Neuron (in vitro differentiated cells): ENCODE measurements at regions not wholly inside any gene's neighbourhood (a gene's known extent, or its start where the extent isn't known, plus 50 kb on each side); places are given as distances from the start of the nearest gene placed in this dataset.

Source experiments
- H2AFZ ChIP-seq: one replicate; pipeline ENCODE4 v1.6.1; 2013; ENCODE audit warnings: low read depth, mild to moderate bottlenecking, inconsistent platforms, low read length, moderate library complexity
- H3K27me3 ChIP-seq: one replicate; pipeline ENCODE4 v1.6.1; 2013; ENCODE audit warnings: low read length; ENCODE audit not compliant: insufficient read depth
- H3K36me3 ChIP-seq: one replicate; pipeline ENCODE4 v1.6.1; 2013; ENCODE audit warnings: low read length; ENCODE audit not compliant: insufficient read depth
- H3K4me1 ChIP-seq: one replicate; pipeline ENCODE4 v1.6.1; 2013; ENCODE audit warnings: low read length; ENCODE audit not compliant: insufficient read depth
- H3K4me3 ChIP-seq: 2 replicates; pipeline ENCODE4 v1.5.1; 2013; ENCODE audit warnings: mild to moderate bottlenecking, low read length, moderate library complexity
- H3K9me3 ChIP-seq: one replicate; pipeline ENCODE4 v1.6.1; 2013; ENCODE audit warnings: low read length

GRCh38 chr1:221072214-221072613 lies 193.0 kb downstream of the HLX start:
- H3K36me3 ChIP-seq = no peaks in the 10 kb centered on the region
- no peaks in the 10 kb centered on the region for H3K27me3 ChIP-seq
- H3K9me3 ChIP-seq = no peaks in the 10 kb centered on the region
- H3K4me1 ChIP-seq = no peaks in the 10 kb centered on the region
- H2AFZ ChIP-seq = no peak overlapping the region
- H3K4me3 ChIP-seq = no peak overlapping the region

- Histone ChIP-seq H3K27me3 (no peaks in the 10 kb centered on the region), H3K4me3 (no peak overlapping the region), H3K9me3 (no peaks in the 10 kb centered on the region), H3K36me3 (no peaks in the 10 kb centered on the region), H2AFZ (no peak overlapping the region), H3K4me1 (no peaks in the 10 kb centered on the region)
Observed at GRCh38 chr1:221074332-221074731, 195.1 kb downstream of the HLX start.

DNA sequence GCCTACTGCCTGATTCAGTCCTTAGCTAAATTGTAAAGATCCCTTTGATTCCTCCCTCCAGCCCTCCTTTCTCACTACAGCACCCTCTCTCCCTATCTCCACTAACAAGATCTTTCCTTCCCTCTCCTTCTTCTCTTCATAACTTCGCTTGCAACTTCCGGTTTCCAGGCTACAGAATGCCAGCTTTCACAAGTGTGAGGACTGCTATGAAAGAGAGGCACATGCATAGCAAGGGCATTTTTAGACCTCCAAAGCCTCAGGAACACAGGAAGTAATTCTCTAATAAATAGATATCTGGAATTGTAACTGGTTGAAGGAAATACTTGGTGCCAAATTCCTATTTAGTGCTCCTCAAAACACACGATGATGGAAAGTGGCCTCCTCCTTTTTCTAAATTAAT lies 196.7 kb downstream of the HLX start:
- no peak overlapping the region for H3K4me3 ChIP-seq
- H3K9me3 ChIP-seq = no peaks in the 10 kb centered on the region
- no peaks in the 10 kb centered on the region for H3K4me1 ChIP-seq
- H3K36me3 ChIP-seq = no peaks in the 10 kb centered on the region
- H2AFZ ChIP-seq = no peak overlapping the region
- H3K27me3 ChIP-seq = no peaks in the 10 kb centered on the region

DNA sequence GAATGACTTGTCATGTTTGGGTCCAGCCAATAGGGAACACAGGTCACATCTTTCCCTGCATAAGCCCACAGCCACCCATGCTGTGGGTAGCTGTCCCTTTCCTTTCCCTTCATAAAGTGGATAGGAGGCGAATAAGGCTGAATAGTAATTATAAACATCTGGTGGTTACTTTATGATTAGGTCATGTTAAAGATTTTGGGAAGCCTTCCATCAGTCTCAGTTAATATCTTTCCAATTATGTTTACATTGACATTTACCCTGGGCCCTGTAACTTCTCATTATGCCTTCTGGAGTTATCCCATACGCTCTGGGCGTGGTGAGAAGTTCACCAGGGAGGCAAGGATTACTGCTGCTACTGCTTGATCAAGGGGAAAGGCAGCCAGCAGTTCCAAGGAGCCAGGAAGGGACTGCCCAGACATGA lies 197.2 kb downstream of the HLX start:
- no peak overlapping the region for H2AFZ ChIP-seq
- no peak overlapping the region for H3K4me3 ChIP-seq
- no peaks in the 10 kb centered on the region for H3K4me1 ChIP-seq
- H3K36me3 ChIP-seq = no peaks in the 10 kb centered on the region
- H3K27me3 ChIP-seq = no peaks in the 10 kb centered on the region
- H3K9me3 ChIP-seq = no peaks in the 10 kb centered on the region

DNA sequence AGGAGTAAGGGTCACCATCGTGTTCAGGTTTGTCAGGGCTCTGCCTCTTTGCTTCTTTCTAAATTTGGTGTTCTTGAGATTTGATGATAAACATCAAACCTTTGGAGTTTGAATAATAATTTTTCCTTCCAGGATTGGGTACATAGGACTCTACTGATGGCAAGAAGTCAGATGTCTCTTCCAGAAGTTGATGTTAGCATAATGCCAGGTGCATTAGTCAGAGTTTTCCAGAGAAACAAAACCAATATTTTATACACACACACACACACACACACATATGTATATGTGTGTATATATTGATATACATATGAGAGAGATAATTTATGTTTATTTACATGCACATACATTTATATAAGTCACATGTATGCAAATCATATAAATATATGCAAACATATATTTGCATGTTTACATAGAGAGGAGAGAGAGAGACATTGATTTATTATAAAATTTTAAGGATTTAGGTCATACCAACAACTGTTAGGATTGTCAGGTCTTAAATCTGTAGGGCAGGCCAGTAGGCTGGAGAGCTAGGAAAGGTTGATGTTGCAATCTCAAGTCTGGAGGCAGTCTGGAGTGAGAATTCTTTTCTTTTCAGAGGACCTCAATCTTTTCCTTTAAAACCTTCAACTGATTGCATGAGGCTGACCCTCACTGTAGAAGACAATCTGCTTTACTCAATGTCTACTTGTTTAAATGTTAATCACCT lies 199.2 kb downstream of the HLX start:
- Histone ChIP-seq H3K9me3 (no peaks in the 10 kb centered on the region), H3K4me1 (no peaks in the 10 kb centered on the region), H3K27me3 (no peaks in the 10 kb centered on the region), H3K36me3 (no peaks in the 10 kb centered on the region), H2AFZ (no peak overlapping the region), H3K4me3 (no peak overlapping the region)

GRCh38 chr1:221083902-221084301 lies 204.7 kb downstream of the HLX start:
- no peaks in the 10 kb centered on the region for H3K9me3 ChIP-seq
- no peak overlapping the region for H3K4me3 ChIP-seq
- H2AFZ ChIP-seq = no peak overlapping the region
- H3K36me3 ChIP-seq = no peaks in the 10 kb centered on the region
- no peaks in the 10 kb centered on the region for H3K27me3 ChIP-seq
- no peaks in the 10 kb centered on the region for H3K4me1 ChIP-seq

DNA sequence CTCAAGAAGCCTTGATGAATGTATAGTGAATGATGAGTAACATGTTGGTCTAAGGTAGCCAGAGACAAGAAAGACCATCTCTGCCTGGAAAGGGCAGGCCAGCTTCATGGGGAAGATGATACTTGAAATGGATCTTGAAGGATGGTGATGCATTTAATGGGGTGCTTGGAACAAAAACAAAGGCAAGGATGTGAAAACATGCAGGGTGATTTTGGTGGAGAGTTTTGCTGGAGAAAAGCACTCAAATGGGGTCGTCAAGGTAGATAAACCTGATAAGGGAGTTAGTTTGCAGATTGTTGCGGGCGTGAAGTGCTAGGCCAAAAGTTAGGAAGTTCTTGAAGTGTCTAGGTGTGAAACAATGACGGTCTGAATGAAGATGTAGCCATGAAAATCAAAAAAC lies 205.4 kb downstream of the HLX start:
- Histone ChIP-seq H3K36me3 (no peaks in the 10 kb centered on the region), H3K4me3 (no peak overlapping the region), H2AFZ (no peak overlapping the region), H3K9me3 (no peaks in the 10 kb centered on the region), H3K4me1 (no peaks in the 10 kb centered on the region), H3K27me3 (no peaks in the 10 kb centered on the region)

GRCh38 chr1:221085701-221086375 lies 206.6 kb downstream of the HLX start:
- Histone ChIP-seq H3K36me3 (no peaks in the 10 kb centered on the region), H3K9me3 (no peaks in the 10 kb centered on the region), H2AFZ (no peak overlapping the region), H3K4me1 (no peaks in the 10 kb centered on the region), H3K4me3 (no peak overlapping the region), H3K27me3 (no peaks in the 10 kb centered on the region)

- Histone ChIP-seq H3K27me3 (no peaks in the 10 kb centered on the region), H3K4me3 (no peak overlapping the region), H3K36me3 (no peaks in the 10 kb centered on the region), H3K4me1 (no peaks in the 10 kb centered on the region), H3K9me3 (no peaks in the 10 kb centered on the region), H2AFZ (no peak overlapping the region)
Observed at GRCh38 chr1:221087919-221088318, 208.7 kb downstream of the HLX start.

DNA sequence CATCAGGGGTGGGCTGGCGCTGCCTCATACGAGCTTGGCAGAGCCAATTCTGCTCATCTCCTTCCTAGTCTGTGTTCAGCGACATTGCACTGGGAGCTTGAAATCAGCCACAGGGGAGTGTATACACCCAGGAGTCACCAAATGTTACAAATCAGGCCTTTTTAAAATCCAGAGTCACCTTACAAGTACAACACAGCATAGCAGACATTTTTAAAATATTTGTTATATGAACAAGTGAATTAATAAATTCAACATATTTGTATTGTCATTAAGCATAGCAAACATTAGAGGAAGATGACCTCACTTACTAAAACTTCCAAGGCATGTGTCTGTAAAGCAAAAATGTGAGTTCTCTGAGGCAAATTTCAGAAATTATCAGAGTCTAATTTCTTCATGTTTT lies 210.0 kb downstream of the HLX start:
- H3K4me1 ChIP-seq = no peaks in the 10 kb centered on the region
- H3K4me3 ChIP-seq = no peak overlapping the region
- H2AFZ ChIP-seq = no peak overlapping the region
- no peaks in the 10 kb centered on the region for H3K27me3 ChIP-seq
- H3K9me3 ChIP-seq = no peaks in the 10 kb centered on the region
- no peaks in the 10 kb centered on the region for H3K36me3 ChIP-seq

GRCh38 chr1:221089803-221090202 lies 210.6 kb downstream of the HLX start:
- H3K36me3 ChIP-seq = no peaks in the 10 kb centered on the region
- no peaks in the 10 kb centered on the region for H3K4me1 ChIP-seq
- H3K4me3 ChIP-seq = no peak overlapping the region

DNA sequence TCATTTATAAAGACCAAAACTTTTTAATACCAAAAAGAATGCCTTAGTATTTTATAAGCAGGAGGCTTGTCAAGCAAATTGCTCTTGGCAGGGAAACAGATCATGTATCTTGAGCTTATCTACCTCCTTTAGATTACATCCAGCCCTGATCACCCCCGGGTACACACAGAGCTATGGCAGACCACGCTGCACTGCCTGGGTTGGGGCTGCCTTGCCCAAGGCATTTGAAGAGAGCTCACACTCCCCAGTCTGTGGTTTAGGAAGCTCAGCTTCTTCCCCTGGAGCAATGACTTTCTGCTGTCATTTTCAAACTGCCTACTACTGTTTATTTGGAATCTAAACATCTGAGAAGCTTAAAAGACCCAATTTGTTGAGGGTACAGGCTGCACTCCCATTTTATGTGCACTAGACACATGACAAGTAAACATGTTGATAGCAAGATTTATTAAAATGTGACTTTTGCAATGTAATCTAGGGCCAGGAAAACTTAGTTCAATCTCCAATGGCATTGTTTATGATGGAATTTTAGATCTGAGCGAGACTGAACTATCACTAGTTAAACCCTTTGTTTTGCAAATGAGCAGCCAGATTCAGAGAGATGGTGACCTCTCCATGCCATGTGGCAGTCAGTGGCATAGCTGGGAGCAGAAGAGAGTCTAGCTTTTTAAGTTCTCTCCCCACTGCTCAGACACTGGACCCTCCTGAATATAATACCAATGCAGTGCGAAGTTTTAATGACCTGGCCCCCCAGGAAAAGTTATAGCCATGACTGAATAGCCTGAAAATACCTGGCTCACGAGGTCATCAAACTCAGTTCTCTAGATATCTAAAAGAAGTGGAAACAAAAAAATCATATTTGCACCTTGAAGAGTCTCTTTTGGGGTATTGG lies 214.9 kb downstream of the HLX start:
- no peak overlapping the region for H2AFZ ChIP-seq
- H3K4me3 ChIP-seq = no peak overlapping the region
- no peaks in the 10 kb centered on the region for H3K27me3 ChIP-seq

More at GRCh38 chr1:221089803-221090202, 210.6 kb downstream of the HLX start:
- Histone ChIP-seq H2AFZ (no peak overlapping the region), H3K27me3 (no peaks in the 10 kb centered on the region), H3K9me3 (no peaks in the 10 kb centered on the region)

More for the DNA sequence above, 214.9 kb downstream of the HLX start:
- H3K4me1 ChIP-seq = no peaks in the 10 kb centered on the region
- no peaks in the 10 kb centered on the region for H3K36me3 ChIP-seq
- no peaks in the 10 kb centered on the region for H3K9me3 ChIP-seq
